ENCODE measurements at regions not wholly inside any gene's neighbourhood (a gene's known extent, or its start where the extent isn't known, plus 50 kb on each side); places are given as distances from the start of the nearest gene placed in this dataset.

GRCh38 chr10:28872587-28873165 lies 195.4 kb downstream of the BAMBI start:
- Histone ChIP-seq H3K4me1 (ENCODE audit: insufficient read depth) (no peaks in the 10 kb centered on the region), H3K4me3 (no peak overlapping the region), H3K27me3 (no peaks in the 10 kb centered on the region), H3K9me3 (no peaks in the 10 kb centered on the region), H3K27ac (no peak overlapping the region), H3K36me3 (no peaks in the 10 kb centered on the region)
- WGBS, 3 donors: 91 to 96% (median 91%) methylated on average over 5 of the region's 5 CpGs
- no peak for TF ChIP-seq CTCF (IDR thresholded peaks at IDR 0.05)
- TF ChIP-seq EP300 (IDR thresholded peaks at IDR 0.05): no peak
- no peak for TF ChIP-seq POLR2A (IDR thresholded peaks at IDR 0.05)
- DNase-seq: no peak
- intact Hi-C loops (cut with DNase I): no loop called here

- H3K9me3 ChIP-seq: no peaks in the 10 kb centered on the region
- no peaks in the 10 kb centered on the region for H3K27me3 ChIP-seq
- intact Hi-C loops (cut with DNase I): no loop called here
- TF ChIP-seq POLR2A (IDR thresholded peaks at IDR 0.05) (no peak), CTCF (IDR thresholded peaks at IDR 0.05) (no peak), EP300 (IDR thresholded peaks at IDR 0.05) (no peak)
- WGBS, 3 donors: 83 to 95% (median 89%) methylated on average over 4 of the region's 4 CpGs
- DNase-seq: no peak
- H3K4me3 ChIP-seq: no peak overlapping the region
- H3K36me3 ChIP-seq: no peaks in the 10 kb centered on the region
- no peak overlapping the region for H3K27ac ChIP-seq
- no peaks in the 10 kb centered on the region for H3K4me1 ChIP-seq (ENCODE audit: insufficient read depth)
These were observed 196.2 kb downstream of the BAMBI start for GRCh38 chr10:28873540-28873939.

- intact Hi-C loops (cut with DNase I): no loop called here
- H3K27ac ChIP-seq: no peak overlapping the region
- H3K27me3 ChIP-seq: no peaks in the 10 kb centered on the region
- WGBS, 3 donors: 94 to 96% (median 95%) methylated on average over 1 of the region's 1 CpG
- no peak overlapping the region for H3K4me3 ChIP-seq
- H3K4me1 ChIP-seq (ENCODE audit: insufficient read depth): no peaks in the 10 kb centered on the region
- TF ChIP-seq CTCF (IDR thresholded peaks at IDR 0.05) (no peak), POLR2A (IDR thresholded peaks at IDR 0.05) (no peak), EP300 (IDR thresholded peaks at IDR 0.05) (no peak)
- no peak for DNase-seq
- no peaks in the 10 kb centered on the region for H3K36me3 ChIP-seq
- H3K9me3 ChIP-seq: no peaks in the 10 kb centered on the region
These were observed 196.9 kb downstream of the BAMBI start for GRCh38 chr10:28874210-28874609.

- Histone ChIP-seq H3K36me3 (no peaks in the 10 kb centered on the region), H3K4me3 (no peak overlapping the region), H3K9me3 (no peaks in the 10 kb centered on the region), H3K4me1 (ENCODE audit: insufficient read depth) (peaks cover 8% of the 10 kb centered on the region), H3K27me3 (no peaks in the 10 kb centered on the region), H3K27ac (no peak overlapping the region)
- DNase-seq: no peak
- WGBS, 3 donors: 80 to 87% (median 80%) methylated on average over 14 of the region's 14 CpGs
- intact Hi-C loops (cut with DNase I): no loop called here
- no peak for TF ChIP-seq EP300 (IDR thresholded peaks at IDR 0.05)
- no peak for TF ChIP-seq POLR2A (IDR thresholded peaks at IDR 0.05)
- no peak for TF ChIP-seq CTCF (IDR thresholded peaks at IDR 0.05)
These were observed 198.3 kb downstream of the BAMBI start for GRCh38 chr10:28875549-28876081.
